ENCODE measurements at regions not wholly inside any gene's neighbourhood (a gene's known extent, or its start where the extent isn't known, plus 50 kb on each side); places are given as distances from the start of the nearest gene placed in this dataset.
"Not testable (repeated sequence)": the region's sequence is repeated elsewhere in the genome, so short reads cannot be mapped to it uniquely, and the experiment has no call there.

DNA sequence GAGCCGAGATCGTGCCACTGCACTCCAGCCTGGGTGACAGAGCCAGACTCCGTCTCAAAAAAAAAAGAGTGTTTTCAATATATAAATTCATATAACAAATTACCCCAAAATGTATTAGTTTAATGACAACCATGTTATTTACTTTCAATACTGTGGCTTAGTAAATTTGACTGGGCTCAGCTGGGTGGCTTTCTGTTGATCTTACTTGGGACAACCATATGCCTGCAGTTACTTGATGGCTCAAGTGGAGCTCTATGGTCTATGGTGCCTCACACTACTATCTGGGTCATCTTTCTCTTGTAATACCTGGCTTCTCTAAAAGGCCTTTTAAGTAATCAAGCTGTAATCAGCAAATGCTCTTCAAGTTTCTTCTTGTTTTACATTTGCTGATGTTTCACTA, 341.5 kb upstream of the SPHKAP start:
- DNase-seq (ENCODE audit: low read depth): no peak
- no peak for TF ChIP-seq CTCF (IDR thresholded peaks at IDR 0.05; ENCODE audit: insufficient read depth, low read depth, low read length, missing control alignments)
- no peak overlapping the region for H3K4me3 ChIP-seq (ENCODE audit: low read depth, low read length)

- DNase-seq (ENCODE audit: low read depth): no peak
- no peak for TF ChIP-seq CTCF (IDR thresholded peaks at IDR 0.05; ENCODE audit: insufficient read depth, low read depth, low read length, missing control alignments)
- H3K4me3 ChIP-seq (ENCODE audit: low read depth, low read length): no peak overlapping the region
These were observed 340.8 kb upstream of the SPHKAP start for GRCh38 chr2:228522276-228522675.

- DNase-seq (ENCODE audit: low read depth): no peak
- H3K4me3 ChIP-seq (ENCODE audit: low read depth, low read length): no peak overlapping the region
- no peak for TF ChIP-seq CTCF (IDR thresholded peaks at IDR 0.05; ENCODE audit: insufficient read depth, low read depth, low read length, missing control alignments)
These were observed 338.1 kb upstream of the SPHKAP start for GRCh38 chr2:228519561-228519960.

GRCh38 chr2:228516019-228516418, 334.5 kb upstream of the SPHKAP start:
- no peak for DNase-seq (ENCODE audit: low read depth)
- no peak overlapping the region for H3K4me3 ChIP-seq (ENCODE audit: low read depth, low read length)
- no peak for TF ChIP-seq CTCF (IDR thresholded peaks at IDR 0.05; ENCODE audit: insufficient read depth, low read depth, low read length, missing control alignments)

DNA sequence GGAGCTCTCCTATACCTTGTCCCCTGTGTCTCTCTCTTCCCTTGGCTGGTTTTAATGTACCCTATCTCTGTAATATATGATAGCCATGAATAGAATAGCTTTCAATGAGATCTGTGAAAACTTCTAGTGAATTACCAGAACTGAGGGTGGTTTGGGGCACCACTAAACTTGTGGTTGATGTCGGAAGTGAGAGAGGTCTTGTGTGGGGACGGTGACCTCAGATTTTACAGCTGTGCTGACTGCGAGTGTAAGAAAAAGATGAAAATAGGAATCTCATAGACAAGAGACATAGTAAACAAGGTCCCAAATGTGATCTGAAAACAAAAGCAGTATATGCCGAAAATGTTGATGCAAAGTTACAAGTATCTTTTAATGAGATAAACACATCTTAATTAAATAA, 332.0 kb upstream of the SPHKAP start:
- DNase-seq (ENCODE audit: low read depth): peak; percentile 79
- not testable (repeated sequence) for H3K4me3 ChIP-seq (ENCODE audit: low read depth, low read length)

GRCh38 chr2:228509021-228509420, 327.5 kb upstream of the SPHKAP start:
- no peak for DNase-seq (ENCODE audit: low read depth)
- no peak for TF ChIP-seq CTCF (IDR thresholded peaks at IDR 0.05; ENCODE audit: insufficient read depth, low read depth, low read length, missing control alignments)
- no peak overlapping the region for H3K4me3 ChIP-seq (ENCODE audit: low read depth, low read length)

DNA sequence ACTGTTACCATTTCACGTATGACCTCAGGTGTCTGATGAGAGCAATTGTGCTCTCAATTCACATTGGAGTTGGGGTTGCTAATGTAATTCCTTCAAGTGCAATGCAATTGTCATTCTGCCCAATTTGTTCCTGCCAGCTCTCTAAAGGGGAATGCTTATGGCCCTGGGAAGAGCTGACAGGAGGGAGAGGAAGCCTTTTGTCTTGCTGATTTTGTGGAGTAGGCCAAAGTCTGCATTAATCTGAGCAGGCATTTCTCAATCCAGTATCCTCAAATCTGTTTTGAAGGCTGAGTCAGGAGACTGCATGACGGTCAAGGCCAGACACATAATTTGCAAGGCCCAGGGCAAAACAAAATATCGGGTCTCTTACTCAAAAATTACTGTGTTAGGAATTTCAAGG, 326.4 kb upstream of the SPHKAP start:
- H3K4me3 ChIP-seq (ENCODE audit: low read depth, low read length): no peak overlapping the region
- no peak for TF ChIP-seq CTCF (IDR thresholded peaks at IDR 0.05; ENCODE audit: insufficient read depth, low read depth, low read length, missing control alignments)
- no peak for DNase-seq (ENCODE audit: low read depth)

Data from GM12865 (cell line).